ENCODE measurements at regions not wholly inside any gene's neighbourhood (a gene's known extent, or its start where the extent isn't known, plus 50 kb on each side); places are given as distances from the start of the nearest gene placed in this dataset.

DNA sequence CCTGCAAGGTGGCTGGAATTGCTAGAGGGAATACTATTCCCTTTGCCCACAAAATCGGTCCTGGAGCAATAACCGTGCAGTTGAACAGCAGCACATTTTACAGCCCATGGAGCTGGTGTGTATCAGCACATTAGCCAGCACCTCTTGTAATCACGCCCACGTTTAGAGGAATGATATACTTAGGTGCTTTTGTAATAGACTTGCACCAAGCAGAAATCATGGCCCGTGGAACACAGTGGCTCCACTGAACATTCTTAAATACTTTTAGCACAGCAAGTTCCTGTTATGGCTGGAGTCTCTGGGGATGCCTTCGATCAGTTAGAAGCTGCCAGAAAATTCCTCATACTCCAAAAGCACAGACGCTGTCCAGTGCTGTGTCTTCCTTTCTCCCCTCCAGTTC, 218.1 kb upstream of the FAM78B start:
- H3K9me3 ChIP-seq (ENCODE audit: control insufficient read depth, low read depth, low read length): no peaks in the 10 kb centered on the region
- TF ChIP-seq EZH2 (IDR thresholded peaks at IDR 0.05; ENCODE audit: low read length): no peak
- no peaks in the 10 kb centered on the region for H4K20me1 ChIP-seq (ENCODE audit: control insufficient read depth, extremely low read depth, insufficient read depth, low read length)
- H2AFZ ChIP-seq (ENCODE audit: control insufficient read depth, low read length): no peak overlapping the region
- H3K4me3 ChIP-seq (ENCODE audit: control insufficient read depth in 2 of 3, extremely low read depth in 1 of 3, insufficient read depth in 2 of 3, low read depth in 1 of 3, low read length in 3 of 3): no peak overlapping the region
- no peaks in the 10 kb centered on the region for H3K36me3 ChIP-seq (ENCODE audit: control insufficient read depth in 2 of 2, extremely low read depth in 1 of 2, insufficient read depth in 2 of 2, low read length in 2 of 2)
- no peak overlapping the region for H3K4me2 ChIP-seq (ENCODE audit: control insufficient read depth, extremely low read depth, insufficient read depth, low read depth, low read length)
- H3K9me1 ChIP-seq (ENCODE audit: control insufficient read depth, extremely low read depth, insufficient read depth, low read length): no peaks in the 10 kb centered on the region
- H3K27me3 ChIP-seq (ENCODE audit: control insufficient read depth, extremely low read depth, insufficient read depth, low read length): no peaks in the 10 kb centered on the region
- H3K4me1 ChIP-seq (ENCODE audit: control insufficient read depth, extremely low read depth, insufficient read depth, low read length): no peaks in the 10 kb centered on the region
- FAIRE-seq (no peak), DNase-seq (ENCODE audit: low read depth, low spot score) (no peak)
- H3K27ac ChIP-seq (ENCODE audit: control insufficient read depth, insufficient read depth, low read length): no peak overlapping the region
- no peaks in the 10 kb centered on the region for H3K79me2 ChIP-seq (ENCODE audit: control insufficient read depth, insufficient read depth, low read length)
- H3K9ac ChIP-seq (ENCODE audit: control insufficient read depth, extremely low read depth, insufficient read depth, low read length): no peak overlapping the region
- dilution Hi-C loops (cut with MboI; ENCODE audit: extremely low pct_ligation_motif_present, low sequenced_read_pairs): no loop called here

- dilution Hi-C loops (cut with MboI; ENCODE audit: extremely low pct_ligation_motif_present, low sequenced_read_pairs): no loop called here
- no peak for FAIRE-seq
- H3K79me2 ChIP-seq (ENCODE audit: control insufficient read depth, insufficient read depth, low read length): no peaks in the 10 kb centered on the region
Observed at GRCh38 chr1:166390366-166391033, 223.7 kb upstream of the FAM78B start.

More at GRCh38 chr1:166390366-166391033, 223.7 kb upstream of the FAM78B start:
- H3K9me1 ChIP-seq (ENCODE audit: control insufficient read depth, extremely low read depth, insufficient read depth, low read length): no peaks in the 10 kb centered on the region
- no peak overlapping the region for H3K4me3 ChIP-seq (ENCODE audit: control insufficient read depth in 2 of 3, extremely low read depth in 1 of 3, insufficient read depth in 2 of 3, low read depth in 1 of 3, low read length in 3 of 3)
- no peak overlapping the region for H3K27ac ChIP-seq (ENCODE audit: control insufficient read depth, insufficient read depth, low read length)
- H3K27me3 ChIP-seq (ENCODE audit: control insufficient read depth, extremely low read depth, insufficient read depth, low read length): no peaks in the 10 kb centered on the region
- TF ChIP-seq, protein P1, sequence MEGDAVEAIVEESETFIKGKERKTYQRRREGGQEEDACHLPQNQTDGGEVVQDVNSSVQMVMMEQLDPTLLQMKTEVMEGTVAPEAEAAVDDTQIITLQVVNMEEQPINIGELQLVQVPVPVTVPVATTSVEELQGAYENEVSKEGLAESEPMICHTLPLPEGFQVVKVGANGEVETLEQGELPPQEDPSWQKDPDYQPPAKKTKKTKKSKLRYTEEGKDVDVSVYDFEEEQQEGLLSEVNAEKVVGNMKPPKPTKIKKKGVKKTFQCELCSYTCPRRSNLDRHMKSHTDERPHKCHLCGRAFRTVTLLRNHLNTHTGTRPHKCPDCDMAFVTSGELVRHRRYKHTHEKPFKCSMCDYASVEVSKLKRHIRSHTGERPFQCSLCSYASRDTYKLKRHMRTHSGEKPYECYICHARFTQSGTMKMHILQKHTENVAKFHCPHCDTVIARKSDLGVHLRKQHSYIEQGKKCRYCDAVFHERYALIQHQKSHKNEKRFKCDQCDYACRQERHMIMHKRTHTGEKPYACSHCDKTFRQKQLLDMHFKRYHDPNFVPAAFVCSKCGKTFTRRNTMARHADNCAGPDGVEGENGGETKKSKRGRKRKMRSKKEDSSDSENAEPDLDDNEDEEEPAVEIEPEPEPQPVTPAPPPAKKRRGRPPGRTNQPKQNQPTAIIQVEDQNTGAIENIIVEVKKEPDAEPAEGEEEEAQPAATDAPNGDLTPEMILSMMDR (optimal IDR thresholded peaks at IDR 0.05 in 1 of 3, IDR thresholded peaks at IDR 0.05 in 1 of 3, conservative IDR thresholded peaks at IDR 0.05 in 1 of 3; ENCODE audit: extremely low read depth in 1 of 3, insufficient read depth in 2 of 3, low read length in 3 of 3): no peak
- TF ChIP-seq EZH2 (IDR thresholded peaks at IDR 0.05; ENCODE audit: low read length): no peak
- H3K4me2 ChIP-seq (ENCODE audit: control insufficient read depth, extremely low read depth, insufficient read depth, low read depth, low read length): no peak overlapping the region
- no peak overlapping the region for H3K9ac ChIP-seq (ENCODE audit: control insufficient read depth, extremely low read depth, insufficient read depth, low read length)
- no peaks in the 10 kb centered on the region for H4K20me1 ChIP-seq (ENCODE audit: control insufficient read depth, extremely low read depth, insufficient read depth, low read length)
- H3K36me3 ChIP-seq (ENCODE audit: control insufficient read depth in 2 of 2, extremely low read depth in 1 of 2, insufficient read depth in 2 of 2, low read length in 2 of 2): no peaks in the 10 kb centered on the region
- H3K4me1 ChIP-seq (ENCODE audit: control insufficient read depth, extremely low read depth, insufficient read depth, low read length): no peaks in the 10 kb centered on the region
- H2AFZ ChIP-seq (ENCODE audit: control insufficient read depth, low read length): no peak overlapping the region
- H3K9me3 ChIP-seq (ENCODE audit: control insufficient read depth, low read depth, low read length): no peaks in the 10 kb centered on the region
- no peak for DNase-seq (ENCODE audit: low read depth, low spot score)
